HG03103 (cell line): ENCODE measurements at regions not wholly inside any gene's neighbourhood (a gene's known extent, or its start where the extent isn't known, plus 50 kb on each side); places are given as distances from the start of the nearest gene placed in this dataset.

ENCODE experiments used
- ATAC-seq: cut with Tn5 transposase; IDR thresholded peaks from one replicate; pipeline ENCODE4 v1.9.1; 2021; ENCODE audit warnings: low read depth; ENCODE audit not compliant: unreplicated experiment

GRCh38 chr10:107847620-107848019 is 683.1 kb upstream of the SORCS1 start:
- ATAC-seq: no peak

- ATAC-seq: no peak
Observed at GRCh38 chr10:107834706-107835105, 670.2 kb upstream of the SORCS1 start.

GRCh38 chr10:107831772-107832171 is 667.3 kb upstream of the SORCS1 start:
- no peak for ATAC-seq

GRCh38 chr10:107829161-107829560 is 664.7 kb upstream of the SORCS1 start:
- no peak for ATAC-seq

- no peak for ATAC-seq
Observed at GRCh38 chr10:107826171-107826570, 661.7 kb upstream of the SORCS1 start.

- ATAC-seq: no peak
Observed at GRCh38 chr10:107814865-107815487, 650.5 kb upstream of the SORCS1 start.

- no peak for ATAC-seq
Observed at GRCh38 chr10:107813451-107814162, 649.1 kb upstream of the SORCS1 start.

GRCh38 chr10:107809889-107810288 is 645.4 kb upstream of the SORCS1 start:
- ATAC-seq: no peak

- no peak for ATAC-seq
Observed at GRCh38 chr10:107807836-107808235, 643.3 kb upstream of the SORCS1 start.

- ATAC-seq: no peak
Observed at GRCh38 chr10:107806026-107806425, 641.5 kb upstream of the SORCS1 start.

- no peak for ATAC-seq
Observed at GRCh38 chr10:107803546-107803945, 639.0 kb upstream of the SORCS1 start.

- no peak for ATAC-seq
Observed at GRCh38 chr10:107800061-107800460, 635.6 kb upstream of the SORCS1 start.

GRCh38 chr10:107790271-107790670 is 625.8 kb upstream of the SORCS1 start:
- ATAC-seq: no peak

GRCh38 chr10:107771066-107771465 is 606.6 kb upstream of the SORCS1 start:
- no peak for ATAC-seq

GRCh38 chr10:107767185-107767584 is 602.7 kb upstream of the SORCS1 start:
- ATAC-seq: no peak

- no peak for ATAC-seq
Observed at GRCh38 chr10:107754814-107755213, 590.3 kb upstream of the SORCS1 start.

GRCh38 chr10:107749235-107749634 is 584.7 kb upstream of the SORCS1 start:
- ATAC-seq: no peak

GRCh38 chr10:107747851-107748250 is 583.3 kb upstream of the SORCS1 start:
- no peak for ATAC-seq

- ATAC-seq: no peak
Observed at GRCh38 chr10:107741971-107742370, 577.5 kb upstream of the SORCS1 start.

GRCh38 chr10:107740962-107741690 is 576.6 kb upstream of the SORCS1 start:
- no peak for ATAC-seq

GRCh38 chr10:107739951-107740350 is 575.4 kb upstream of the SORCS1 start:
- no peak for ATAC-seq
